ENCODE measurements at regions not wholly inside any gene's neighbourhood (a gene's known extent, or its start where the extent isn't known, plus 50 kb on each side); places are given as distances from the start of the nearest gene placed in this dataset.

DNA sequence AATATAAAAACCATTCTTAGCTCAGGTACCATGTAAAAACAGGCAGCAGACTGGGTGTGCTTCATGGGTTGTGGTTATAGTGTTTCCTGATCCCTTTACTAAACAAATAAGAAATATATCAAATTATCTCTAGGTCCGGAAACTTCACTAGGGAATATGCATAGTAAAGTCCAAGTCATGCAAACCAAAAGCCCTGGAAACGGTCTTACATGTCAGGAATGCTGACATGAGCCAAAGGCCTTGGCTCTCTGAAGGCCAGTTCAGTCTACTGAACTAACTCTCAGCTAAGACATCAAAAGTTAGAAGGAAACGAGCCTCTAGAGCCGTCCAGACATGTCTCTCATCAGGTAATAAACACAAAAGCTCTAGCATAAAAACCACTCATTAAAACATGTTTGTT is 778.9 kb upstream of the ZNF608 start:
- TF ChIP-seq POLR2A (IDR thresholded peaks at IDR 0.05; ENCODE audit: low read depth, low read length) (no peak), POLR2AphosphoS5 (IDR thresholded peaks at IDR 0.05; ENCODE audit: low read depth, low read length) (no peak), TAF1 (IDR thresholded peaks at IDR 0.05; ENCODE audit: borderline replicate concordance, low read depth, low read length) (no peak)

All from GM12892 (cell line).